Omental fat pad (tissue), 3 donors: ENCODE measurements at regions not wholly inside any gene's neighbourhood (a gene's known extent, or its start where the extent isn't known, plus 50 kb on each side); places are given as distances from the start of the nearest gene placed in this dataset.

Source experiments
- ATAC-seq: fragments of 150-250 bp; one replicate; pipeline ENCODE4 v1.9.1; 2016; ENCODE audit warnings: mild to moderate bottlenecking, moderate library complexity; ENCODE audit not compliant: low FRiP score
- DNase-seq: peaks from one replicate; pipeline ENCODE4 v3.0.0-alpha.2; 2019; ENCODE audit warnings: low spot score
- TF ChIP-seq, protein P1 (sequence below), 3 donors: fragments of 450-650 bp; IDR thresholded peaks; one replicate each; pipeline ENCODE4 v1.5.1; 2016 to 2017; ENCODE audit warnings: antibody characterized with exemption in 3 of 3, mild to moderate bottlenecking in 3 of 3, moderate library complexity in 2 of 3

DNA sequence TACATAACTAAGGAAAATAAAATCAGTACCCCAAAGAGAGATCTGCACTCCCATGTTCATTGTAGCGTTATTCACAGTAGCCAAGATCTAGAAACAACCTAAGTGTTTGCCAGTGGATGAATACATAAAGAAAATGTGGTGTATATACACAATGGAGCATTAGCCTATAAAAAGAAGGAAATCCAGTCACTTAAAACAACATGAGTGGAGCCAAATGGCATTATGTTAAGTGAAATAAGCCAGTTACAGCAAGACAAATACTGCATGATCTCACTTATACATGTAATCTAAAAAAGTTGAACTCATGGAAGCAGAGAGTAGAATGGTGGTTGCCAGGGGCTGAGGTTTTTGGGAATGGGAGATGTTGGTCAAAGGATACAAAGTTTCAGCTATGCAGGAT is 508.3 kb upstream of the B3GALT2 start:
- TF ChIP-seq, protein P1, sequence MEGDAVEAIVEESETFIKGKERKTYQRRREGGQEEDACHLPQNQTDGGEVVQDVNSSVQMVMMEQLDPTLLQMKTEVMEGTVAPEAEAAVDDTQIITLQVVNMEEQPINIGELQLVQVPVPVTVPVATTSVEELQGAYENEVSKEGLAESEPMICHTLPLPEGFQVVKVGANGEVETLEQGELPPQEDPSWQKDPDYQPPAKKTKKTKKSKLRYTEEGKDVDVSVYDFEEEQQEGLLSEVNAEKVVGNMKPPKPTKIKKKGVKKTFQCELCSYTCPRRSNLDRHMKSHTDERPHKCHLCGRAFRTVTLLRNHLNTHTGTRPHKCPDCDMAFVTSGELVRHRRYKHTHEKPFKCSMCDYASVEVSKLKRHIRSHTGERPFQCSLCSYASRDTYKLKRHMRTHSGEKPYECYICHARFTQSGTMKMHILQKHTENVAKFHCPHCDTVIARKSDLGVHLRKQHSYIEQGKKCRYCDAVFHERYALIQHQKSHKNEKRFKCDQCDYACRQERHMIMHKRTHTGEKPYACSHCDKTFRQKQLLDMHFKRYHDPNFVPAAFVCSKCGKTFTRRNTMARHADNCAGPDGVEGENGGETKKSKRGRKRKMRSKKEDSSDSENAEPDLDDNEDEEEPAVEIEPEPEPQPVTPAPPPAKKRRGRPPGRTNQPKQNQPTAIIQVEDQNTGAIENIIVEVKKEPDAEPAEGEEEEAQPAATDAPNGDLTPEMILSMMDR (IDR thresholded peaks at IDR 0.05) = no peak
- ATAC-seq (no peak), DNase-seq (no peak)

DNA sequence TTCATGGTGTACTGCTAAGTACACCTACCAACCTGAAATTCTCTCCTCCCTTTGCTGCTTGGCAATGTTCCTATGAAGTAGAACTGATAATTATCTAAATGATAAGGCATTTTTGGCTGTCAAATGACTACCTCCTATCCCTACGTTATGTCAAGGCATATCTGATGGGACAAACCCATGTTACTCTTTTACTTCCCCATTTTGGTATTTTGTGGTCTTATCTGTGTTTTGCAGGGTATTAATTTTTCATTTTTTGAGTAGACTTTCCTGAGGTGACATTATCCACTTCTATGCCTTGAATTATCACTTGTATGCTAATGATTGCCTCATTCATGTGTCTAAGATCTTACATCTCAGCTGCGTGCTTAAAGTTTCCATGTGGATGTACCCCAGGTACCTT is 499.6 kb upstream of the B3GALT2 start:
- DNase-seq (no peak), ATAC-seq (no peak)
- TF ChIP-seq, protein P1 (IDR thresholded peaks at IDR 0.05) = no peak

DNA sequence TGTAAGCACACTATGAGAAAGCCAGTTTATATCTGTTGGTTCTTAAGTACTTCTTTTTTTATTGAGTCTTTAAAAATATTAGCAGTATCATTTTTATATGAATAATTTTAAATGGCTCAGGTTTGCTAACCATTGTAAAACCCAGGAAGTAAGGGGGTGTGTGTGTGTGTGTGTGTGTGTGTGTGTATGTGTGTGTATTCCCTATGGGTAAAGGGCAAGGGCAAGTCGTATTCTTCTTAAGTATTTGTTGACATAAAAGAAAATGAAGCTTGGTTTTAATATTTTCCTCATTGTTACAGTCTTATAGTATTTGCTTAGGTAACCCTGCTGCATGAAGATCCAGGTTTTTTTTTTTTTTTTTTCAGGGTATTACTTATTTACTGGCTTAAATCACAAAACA is 495.0 kb upstream of the B3GALT2 start:
- ATAC-seq = no peak
- no peak for DNase-seq
- TF ChIP-seq, protein P1 (IDR thresholded peaks at IDR 0.05) = no peak

DNA sequence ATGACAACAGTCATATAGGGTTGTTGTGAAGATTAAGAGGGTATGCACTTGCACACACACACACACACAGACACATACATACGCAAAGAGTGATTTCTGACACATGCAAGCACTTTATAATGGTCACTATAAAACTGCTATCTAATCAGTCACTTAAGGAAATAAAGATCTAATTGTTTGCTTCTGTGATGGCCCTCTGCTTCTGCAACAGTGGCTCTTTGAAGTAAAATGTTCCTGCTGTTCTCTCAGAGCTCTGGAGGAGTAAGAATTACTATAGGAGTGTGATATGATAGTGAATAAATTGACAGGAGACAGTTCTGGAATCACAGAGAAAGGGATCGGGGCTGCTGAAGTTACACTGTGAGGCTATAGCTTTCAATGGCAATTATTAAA is 494.5 kb upstream of the B3GALT2 start:
- no peak for ATAC-seq
- DNase-seq = no peak
- TF ChIP-seq, protein P1 (IDR thresholded peaks at IDR 0.05) = no peak

DNA sequence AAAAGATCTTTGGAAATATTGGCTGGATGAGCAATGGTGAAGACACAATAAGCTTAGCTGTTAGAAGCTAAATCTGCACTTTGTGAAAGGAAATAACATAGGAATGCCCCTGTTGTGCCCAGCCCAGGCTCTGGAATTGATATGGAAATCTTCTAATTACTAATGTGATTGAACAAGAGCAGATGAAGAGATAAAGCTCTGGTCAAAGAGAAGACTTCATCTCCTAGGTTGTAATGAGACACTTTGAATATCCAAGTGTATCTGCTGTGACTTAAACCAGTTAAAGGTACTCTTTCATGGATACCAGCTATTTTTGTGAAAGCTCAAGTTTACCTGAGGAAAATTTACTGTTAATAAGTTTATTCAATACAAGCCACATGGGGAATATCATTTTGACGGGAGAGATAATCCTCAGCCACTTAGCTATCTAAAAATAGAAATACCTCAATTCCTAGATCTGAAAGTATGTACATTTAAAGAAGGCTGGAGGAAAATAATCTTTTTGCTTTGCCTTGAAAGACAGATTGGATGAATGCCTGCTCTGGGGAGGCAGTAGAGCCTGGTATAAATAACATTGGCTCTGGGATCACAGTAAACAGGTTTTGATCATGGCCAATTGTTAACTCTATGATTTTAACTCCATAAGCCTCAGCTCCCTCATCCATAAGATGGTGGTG is 494.0 kb upstream of the B3GALT2 start:
- ATAC-seq (no peak), DNase-seq (no peak)
- TF ChIP-seq, protein P1 (IDR thresholded peaks at IDR 0.05) = no peak

DNA sequence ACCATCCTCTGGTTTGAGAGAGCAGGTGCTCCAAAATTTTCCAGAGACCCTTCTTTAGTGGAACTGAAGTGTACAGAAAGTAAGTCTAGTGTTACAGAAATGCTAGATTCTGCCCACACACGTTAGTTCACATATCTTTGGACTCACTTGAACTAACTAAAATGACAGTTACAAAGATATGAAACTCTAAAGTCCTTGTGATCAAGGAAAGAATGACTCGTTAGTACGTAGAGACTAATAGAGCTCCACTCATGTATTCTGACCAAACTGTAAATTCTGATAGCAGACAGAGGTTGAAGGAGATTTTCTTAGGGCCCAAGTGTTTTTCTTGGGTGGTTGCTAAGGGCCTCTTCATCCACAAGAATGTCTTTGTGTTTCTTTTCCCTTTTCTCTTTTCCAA is 491.5 kb upstream of the B3GALT2 start:
- no peak for DNase-seq
- ATAC-seq = no peak
- TF ChIP-seq, protein P1 (IDR thresholded peaks at IDR 0.05) = no peak

DNA sequence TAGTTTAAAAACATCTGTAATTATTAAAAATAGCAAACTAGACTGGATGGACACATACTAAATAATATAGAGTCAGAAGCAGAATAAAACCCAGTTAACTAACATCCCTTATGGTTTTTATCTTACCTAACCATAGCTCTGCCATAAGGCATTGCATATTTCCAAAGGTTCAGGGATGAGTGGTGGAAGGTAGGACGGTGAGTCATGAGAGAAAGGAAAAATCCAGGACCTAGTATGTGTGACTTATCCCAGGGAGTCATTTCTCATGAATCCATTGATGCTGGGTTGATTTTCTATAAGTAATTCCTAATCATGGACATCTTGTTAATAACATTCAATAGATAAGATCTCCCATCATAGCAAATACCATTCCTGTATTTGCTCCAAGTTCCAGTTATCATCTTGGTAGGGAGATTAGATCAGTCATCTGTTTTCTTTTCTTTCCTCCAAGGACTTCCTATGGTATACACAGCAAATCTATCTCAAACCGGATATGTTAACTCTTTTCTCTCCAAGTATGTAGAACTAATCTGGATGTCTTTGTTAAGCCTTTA is 490.7 kb upstream of the B3GALT2 start:
- DNase-seq (no peak), ATAC-seq (no peak)
- TF ChIP-seq, protein P1 (IDR thresholded peaks at IDR 0.05) = no peak
